Activated CD8-positive, alpha-beta T cell treated with anti-CD3 and anti-CD28 coated beads, Interleukin-2, amount 10 ng/mL, durations not matched to agents 7 days and 5 days (primary cell): ENCODE measurements at regions not wholly inside any gene's neighbourhood (a gene's known extent, or its start where the extent isn't known, plus 50 kb on each side); places are given as distances from the start of the nearest gene placed in this dataset.
"Not testable (repeated sequence)": the region's sequence is repeated elsewhere in the genome, so short reads cannot be mapped to it uniquely, and the experiment has no call there.

Experiments
- ATAC-seq: fragments of 150-1000 bp; cut with Tn5 transposase; one replicate; pipeline ENCODE4 v1.10.0; 2021; ENCODE audit warnings: moderate library complexity
- CTCF ChIA-PET: fragments of 350-600 bp; sonication (Branson Sonifier 250); formaldehyde crosslinking; loops from one replicate; lab custom pipeline; 2021; ENCODE audit warnings: antibody characterized with exemption; lab: Charles Lee
- POLR2A ChIA-PET: fragments of 350-600 bp; sonication (Branson Sonifier 250); formaldehyde crosslinking; loops from one replicate; lab custom pipeline; 2021; ENCODE audit warnings: antibody characterized with exemption; lab: Charles Lee
- DNase-seq: peaks from one replicate; pipeline ENCODE4 v3.0.0-alpha.2; 2020
- H3K27ac Mint-ChIP-seq: one replicate; pipeline ENCODE4 v1.8.0; 2021; ENCODE audit warnings: mild to moderate bottlenecking, mixed read lengths
- H3K27me3 Mint-ChIP-seq: one replicate; pipeline ENCODE4 v1.8.0; 2021; ENCODE audit warnings: low read depth, mixed read lengths
- H3K36me3 Mint-ChIP-seq: one replicate; pipeline ENCODE4 v1.8.0; 2021; ENCODE audit warnings: low read depth, mixed read lengths
- H3K4me1 Mint-ChIP-seq: one replicate; pipeline ENCODE4 v1.8.0; 2021; ENCODE audit warnings: low read depth, mixed read lengths
- H3K4me3 Mint-ChIP-seq: one replicate; pipeline ENCODE4 v1.8.0; 2021; ENCODE audit warnings: mild to moderate bottlenecking, mixed read lengths
- H3K9me3 Mint-ChIP-seq: one replicate; pipeline ENCODE4 v1.8.0; 2022; ENCODE audit warnings: mixed read lengths; ENCODE audit not compliant: insufficient read depth

DNA sequence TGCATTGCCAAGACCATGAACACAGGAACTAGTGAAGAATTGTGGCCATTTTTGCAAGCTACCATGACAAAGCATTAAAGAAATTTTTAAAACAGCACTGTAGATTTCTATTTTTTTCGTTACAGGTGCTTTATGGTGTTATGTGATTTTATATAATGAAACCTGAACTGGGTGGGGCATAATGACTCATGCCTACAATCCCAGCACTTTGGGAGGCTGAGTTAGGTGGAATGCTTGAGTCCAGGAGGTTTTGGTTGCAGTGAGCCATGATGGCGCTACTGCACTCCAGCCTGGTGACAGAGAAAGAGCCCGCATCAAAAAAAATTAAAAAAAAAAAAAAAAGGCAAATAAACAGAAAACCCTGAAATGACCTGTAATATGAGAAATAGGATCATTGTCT is 846.7 kb downstream of the EPHA3 start:
- no peaks in the 10 kb centered on the region for H3K36me3 Mint-ChIP-seq
- no peak overlapping the region for H3K4me3 Mint-ChIP-seq
- no peaks in the 10 kb centered on the region for H3K27me3 Mint-ChIP-seq
- H3K27ac Mint-ChIP-seq, result no peak overlapping the region
- peaks cover 19% of the 10 kb centered on the region for H3K9me3 Mint-ChIP-seq
- ChIA-PET POLR2A (no interaction called here), CTCF (no interaction called here)
- H3K4me1 Mint-ChIP-seq, result no peaks in the 10 kb centered on the region
- no peak for ATAC-seq
- DNase-seq, result no peak

DNA sequence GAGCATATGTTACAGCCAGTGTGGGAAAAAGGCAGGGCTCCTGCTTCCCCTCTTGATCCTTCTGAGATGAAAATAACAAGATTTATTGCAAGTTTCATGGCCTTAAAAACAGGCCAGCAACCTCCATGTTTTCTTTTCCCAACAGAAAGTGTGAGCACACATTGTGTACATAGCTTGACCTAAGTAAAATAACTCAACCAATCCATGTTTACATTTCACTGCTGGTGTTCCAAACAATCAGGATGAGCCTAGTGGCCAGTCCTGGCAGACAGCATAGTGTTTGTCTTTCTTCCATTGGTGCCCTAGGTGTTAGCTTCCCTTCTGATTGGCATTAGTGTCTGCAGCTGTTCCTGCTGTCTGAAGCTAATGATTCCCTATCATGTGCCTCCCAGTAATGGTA is 847.7 kb downstream of the EPHA3 start:
- H3K27me3 Mint-ChIP-seq, result no peaks in the 10 kb centered on the region
- no peaks in the 10 kb centered on the region for H3K4me1 Mint-ChIP-seq
- no peaks in the 10 kb centered on the region for H3K36me3 Mint-ChIP-seq
- POLR2A ChIA-PET, result no interaction called here
- H3K4me3 Mint-ChIP-seq, result no peak overlapping the region
- no peak overlapping the region for H3K27ac Mint-ChIP-seq
- peaks cover 19% of the 10 kb centered on the region for H3K9me3 Mint-ChIP-seq
- no peak for DNase-seq
- no peak for ATAC-seq
- CTCF ChIA-PET, result no interaction called here

DNA sequence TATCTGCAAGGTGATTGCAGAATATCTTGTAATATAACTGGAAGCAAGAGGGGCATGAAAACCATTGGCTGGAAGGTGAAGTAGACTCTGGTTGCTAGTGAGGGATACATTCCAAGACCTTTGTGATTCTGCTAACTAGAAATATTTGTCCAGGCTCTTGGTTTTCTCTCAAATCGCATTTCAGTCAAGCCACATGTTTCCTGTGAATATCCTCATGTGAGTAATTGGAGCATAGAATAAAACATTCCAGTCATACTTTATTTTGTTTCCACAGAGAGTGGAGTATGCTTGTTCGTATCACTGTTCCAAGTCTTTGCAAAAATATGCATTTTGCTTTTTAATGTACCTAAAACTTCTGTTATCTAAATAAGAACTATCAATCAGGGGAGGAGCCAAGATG is 850.0 kb downstream of the EPHA3 start:
- ChIA-PET POLR2A (no interaction called here), CTCF (no interaction called here)
- ATAC-seq, result no peak
- peaks cover 19% of the 10 kb centered on the region for H3K9me3 Mint-ChIP-seq
- H3K4me1 Mint-ChIP-seq, result no peaks in the 10 kb centered on the region
- H3K27ac Mint-ChIP-seq, result no peak overlapping the region
- H3K36me3 Mint-ChIP-seq, result no peaks in the 10 kb centered on the region
- DNase-seq, result no peak
- no peaks in the 10 kb centered on the region for H3K27me3 Mint-ChIP-seq
- H3K4me3 Mint-ChIP-seq, result no peak overlapping the region

DNA sequence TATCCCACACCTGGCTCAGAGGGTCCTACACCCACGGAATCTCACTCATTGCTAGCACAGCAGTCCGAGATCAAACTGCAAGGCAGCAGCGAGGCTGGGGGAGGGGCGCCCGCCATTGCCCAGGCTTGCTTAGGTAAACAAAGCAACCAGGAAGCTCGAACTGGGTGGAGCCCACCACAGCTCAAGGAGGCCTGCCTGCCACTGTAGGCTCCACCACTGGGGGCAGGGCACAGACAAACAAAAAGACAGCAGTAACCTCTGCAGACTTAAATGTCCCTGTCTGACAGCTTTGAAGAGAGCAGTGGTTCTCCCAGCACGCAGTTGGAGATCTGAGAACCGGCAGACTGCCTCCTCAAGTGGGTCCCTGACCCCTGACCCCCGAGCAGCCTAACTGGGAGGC is 850.7 kb downstream of the EPHA3 start:
- H3K27me3 Mint-ChIP-seq, DNase-seq, H3K36me3 Mint-ChIP-seq, POLR2A ChIA-PET, H3K4me3 Mint-ChIP-seq, H3K4me1 Mint-ChIP-seq, CTCF ChIA-PET, ATAC-seq, H3K27ac Mint-ChIP-seq: not testable (repeated sequence)
- H3K9me3 Mint-ChIP-seq, result peaks cover 19% of the 10 kb centered on the region

DNA sequence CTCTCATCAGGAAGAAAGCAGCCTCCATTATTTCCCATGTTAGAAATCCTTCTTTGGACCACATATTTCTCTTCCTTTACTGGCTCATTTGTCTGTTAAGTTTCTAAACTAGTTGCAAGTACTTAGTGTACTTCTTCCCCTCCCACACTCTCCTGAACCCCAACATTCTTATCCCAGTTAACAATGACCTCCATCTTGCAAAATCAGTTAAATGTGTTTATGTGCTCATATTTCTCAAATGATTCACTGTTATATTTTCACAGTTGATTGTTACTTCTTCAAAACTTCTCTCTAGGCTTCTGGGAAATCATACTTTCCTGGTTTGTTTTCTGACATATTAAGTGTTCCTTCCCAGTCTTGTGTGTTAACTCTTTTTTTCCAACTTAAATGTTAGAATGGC is 856.9 kb downstream of the EPHA3 start:
- H3K4me1 Mint-ChIP-seq, result no peaks in the 10 kb centered on the region
- DNase-seq (no peak), ATAC-seq (no peak)
- peaks cover 6% of the 10 kb centered on the region for H3K9me3 Mint-ChIP-seq
- H3K36me3 Mint-ChIP-seq, result no peaks in the 10 kb centered on the region
- H3K4me3 Mint-ChIP-seq, result no peak overlapping the region
- CTCF ChIA-PET, result no interaction called here
- H3K27ac Mint-ChIP-seq, result no peak overlapping the region
- POLR2A ChIA-PET, result no interaction called here
- H3K27me3 Mint-ChIP-seq, result no peaks in the 10 kb centered on the region

DNA sequence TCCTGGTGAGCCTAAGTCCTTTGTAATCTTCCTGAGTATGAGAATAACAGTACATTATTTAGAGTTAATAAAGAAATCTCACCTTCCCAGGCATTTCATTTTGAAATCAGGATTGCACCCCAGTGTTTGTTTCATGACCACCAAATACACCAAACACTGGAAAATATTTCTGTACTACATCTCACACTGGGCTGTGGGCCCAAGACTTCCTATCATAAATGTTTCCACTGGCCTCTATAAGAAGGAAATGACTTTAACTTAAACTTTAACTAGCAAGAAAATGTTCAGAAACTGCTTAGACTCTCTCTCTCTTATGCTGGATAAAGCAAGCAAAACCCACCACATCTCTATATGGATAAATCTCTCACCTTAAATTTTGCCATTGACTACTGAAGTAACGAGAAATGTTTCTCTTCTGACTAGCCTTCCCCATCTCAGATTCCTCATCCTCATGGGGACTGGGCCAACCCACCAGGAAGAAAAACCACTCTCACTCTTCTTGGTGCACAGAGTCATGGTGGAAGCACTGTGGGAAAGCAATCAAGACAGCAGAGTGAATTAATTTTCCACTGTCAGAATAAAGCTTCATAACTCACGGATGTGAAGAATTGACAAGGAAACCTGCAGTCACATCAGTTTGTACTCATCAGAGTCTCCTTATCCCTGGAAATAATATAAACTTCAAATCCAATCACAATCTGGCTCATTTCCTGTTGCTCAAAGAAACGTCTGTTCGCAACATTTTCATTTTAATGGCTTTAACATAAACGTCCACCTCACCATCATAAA is 859.6 kb downstream of the EPHA3 start:
- ChIA-PET POLR2A (no interaction called here), CTCF (no interaction called here)
- H3K27ac Mint-ChIP-seq, result no peak overlapping the region

DNA sequence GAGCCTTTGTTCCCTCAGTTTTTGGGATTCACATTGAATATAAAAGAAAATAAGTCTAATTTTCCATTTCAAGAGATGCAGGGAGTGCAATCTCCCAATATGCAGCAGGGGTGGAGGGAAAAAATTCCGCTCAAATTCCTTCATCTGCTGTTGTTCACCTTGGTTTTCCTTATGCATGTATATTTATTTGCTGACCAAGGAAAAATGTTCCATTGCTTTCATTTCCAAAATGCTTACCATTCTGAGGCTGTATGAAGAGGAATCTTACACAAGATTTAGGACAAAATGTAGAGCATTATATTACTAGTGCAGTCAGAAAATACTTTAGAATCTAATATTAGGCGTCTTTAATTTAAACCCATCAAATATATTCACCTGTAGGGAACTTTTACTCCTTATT is 863.9 kb downstream of the EPHA3 start:
- no peak for ATAC-seq
- Mint-ChIP-seq H3K27ac (no peak overlapping the region), H3K9me3 (peaks cover 14% of the 10 kb centered on the region), H3K27me3 (no peaks in the 10 kb centered on the region), H3K4me1 (no peaks in the 10 kb centered on the region), H3K36me3 (no peaks in the 10 kb centered on the region), H3K4me3 (no peak overlapping the region)
- no peak for DNase-seq
- ChIA-PET POLR2A (no interaction called here), CTCF (no interaction called here)

More for the DNA sequence above, 859.6 kb downstream of the EPHA3 start:
- no peaks in the 10 kb centered on the region for H3K36me3 Mint-ChIP-seq
- DNase-seq (no peak), ATAC-seq (no peak)
- H3K4me1 Mint-ChIP-seq, result no peaks in the 10 kb centered on the region
- no peak overlapping the region for H3K4me3 Mint-ChIP-seq
- peaks cover 21% of the 10 kb centered on the region for H3K9me3 Mint-ChIP-seq
- H3K27me3 Mint-ChIP-seq, result no peaks in the 10 kb centered on the region

DNA sequence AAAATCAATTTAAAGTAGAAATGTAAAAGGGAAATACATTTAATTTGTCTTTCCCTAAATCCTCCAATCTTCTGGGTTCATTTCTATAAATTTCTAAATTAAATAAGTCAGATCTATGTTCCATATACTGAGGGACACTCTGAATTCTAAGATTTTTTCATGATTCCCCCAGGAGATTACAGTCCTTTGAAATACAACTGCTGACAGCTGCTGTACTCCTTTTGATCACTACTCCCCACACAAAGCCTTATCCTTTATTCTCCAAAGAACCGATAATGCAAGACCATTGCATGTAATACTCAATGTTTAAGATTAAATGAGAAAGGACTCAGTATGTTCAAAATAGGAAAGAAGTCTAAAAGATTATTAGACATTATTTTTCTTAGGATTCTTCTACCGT is 865.7 kb downstream of the EPHA3 start:
- Mint-ChIP-seq H3K27me3 (no peaks in the 10 kb centered on the region), H3K36me3 (no peaks in the 10 kb centered on the region), H3K27ac (no peak overlapping the region), H3K4me1 (no peaks in the 10 kb centered on the region), H3K4me3 (no peak overlapping the region), H3K9me3 (peaks cover 14% of the 10 kb centered on the region)
- ChIA-PET POLR2A (no interaction called here), CTCF (no interaction called here)
- no peak for DNase-seq
- ATAC-seq, result no peak

DNA sequence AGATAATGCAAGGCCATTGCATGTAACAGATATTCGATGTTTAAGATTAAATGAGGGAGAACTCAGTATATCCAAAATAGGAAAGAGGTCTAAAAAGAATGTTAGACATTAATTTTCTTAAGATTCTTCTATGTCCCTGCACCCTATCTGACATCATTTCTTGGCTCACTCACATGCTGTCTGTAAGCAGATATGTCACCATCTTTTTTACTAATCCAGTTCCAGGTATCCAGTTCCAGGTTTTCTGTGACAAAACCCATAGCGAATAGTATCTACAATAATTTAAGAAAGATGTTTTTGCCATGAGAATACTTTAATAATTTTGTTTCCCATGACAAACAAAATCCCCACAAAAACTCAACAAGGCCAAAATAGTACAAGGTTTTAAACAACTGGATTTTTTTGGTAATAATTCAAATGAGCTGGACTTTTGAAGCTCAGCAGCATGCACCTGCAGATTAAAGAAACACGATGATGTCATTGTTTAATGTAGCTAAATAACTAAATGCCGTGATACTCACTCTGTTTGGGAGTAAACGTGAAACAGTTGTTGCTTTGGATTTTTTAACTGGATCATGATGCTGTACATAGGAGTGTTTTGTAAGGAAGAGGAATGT is 867.6 kb downstream of the EPHA3 start:
- H3K27me3 Mint-ChIP-seq, result no peaks in the 10 kb centered on the region
- ChIA-PET CTCF (no interaction called here), POLR2A (no interaction called here)
- ATAC-seq, result no peak
- H3K4me1 Mint-ChIP-seq, result no peaks in the 10 kb centered on the region
- H3K9me3 Mint-ChIP-seq, result peaks cover 11% of the 10 kb centered on the region
- DNase-seq, result no peak
- no peaks in the 10 kb centered on the region for H3K36me3 Mint-ChIP-seq
- H3K4me3 Mint-ChIP-seq, result no peak overlapping the region
- no peak overlapping the region for H3K27ac Mint-ChIP-seq

DNA sequence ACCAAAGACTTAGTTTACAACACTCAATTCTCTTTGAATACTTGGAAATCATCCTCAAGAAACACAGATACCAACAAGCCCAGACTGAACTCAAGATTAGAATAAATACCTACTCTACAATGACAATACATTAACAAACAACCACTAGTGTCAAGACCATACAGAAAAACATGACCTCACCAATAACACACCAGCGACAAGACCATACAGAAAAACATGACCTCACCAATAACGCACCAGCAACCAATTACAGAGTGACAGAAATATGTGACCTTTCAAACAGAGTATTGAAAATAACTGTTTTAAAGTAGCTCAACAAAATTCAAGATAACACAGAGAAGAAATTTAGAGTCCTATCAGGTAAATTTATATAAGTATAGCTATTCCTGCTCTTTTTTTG is 876.0 kb downstream of the EPHA3 start:
- Mint-ChIP-seq H3K27me3 (no peaks in the 10 kb centered on the region), H3K9me3 (peaks cover 36% of the 10 kb centered on the region), H3K4me1 (no peaks in the 10 kb centered on the region), H3K4me3 (no peak overlapping the region), H3K27ac (no peak overlapping the region), H3K36me3 (no peaks in the 10 kb centered on the region)
- DNase-seq (no peak), ATAC-seq (no peak)
- POLR2A ChIA-PET, result no interaction called here
- CTCF ChIA-PET, result no interaction called here

DNA sequence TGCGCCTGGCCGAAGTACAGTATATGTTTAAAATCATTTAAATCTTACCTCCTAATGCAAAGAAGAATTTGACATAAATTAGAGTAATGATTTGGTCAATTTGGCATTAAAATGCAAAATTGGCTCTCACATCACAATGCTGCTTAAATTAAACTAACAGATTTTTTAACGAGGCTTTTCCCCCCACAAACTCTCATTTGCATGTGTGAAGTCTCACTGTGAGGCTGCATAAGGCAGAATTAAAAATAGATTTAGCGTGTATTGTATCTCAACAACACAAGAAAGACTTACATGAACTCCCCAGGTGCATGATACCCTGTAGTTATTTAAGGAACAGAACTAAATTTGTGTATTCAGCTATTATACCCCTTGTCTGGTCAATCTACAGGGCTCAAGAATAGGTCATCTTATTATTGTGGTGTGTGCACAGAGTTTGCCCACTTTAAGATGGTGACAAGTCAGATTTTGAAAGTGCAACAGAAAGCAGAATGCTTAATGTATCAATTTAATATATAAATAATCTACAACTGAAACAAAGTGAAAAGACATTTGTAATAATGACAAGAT is 897.9 kb downstream of the EPHA3 start:
- ChIA-PET POLR2A (no interaction called here), CTCF (no interaction called here)
- Mint-ChIP-seq H3K4me3 (no peak overlapping the region), H3K27me3 (no peaks in the 10 kb centered on the region), H3K9me3 (peaks cover 25% of the 10 kb centered on the region), H3K36me3 (no peaks in the 10 kb centered on the region), H3K4me1 (no peaks in the 10 kb centered on the region), H3K27ac (no peak overlapping the region)
- no peak for ATAC-seq
- DNase-seq, result no peak

DNA sequence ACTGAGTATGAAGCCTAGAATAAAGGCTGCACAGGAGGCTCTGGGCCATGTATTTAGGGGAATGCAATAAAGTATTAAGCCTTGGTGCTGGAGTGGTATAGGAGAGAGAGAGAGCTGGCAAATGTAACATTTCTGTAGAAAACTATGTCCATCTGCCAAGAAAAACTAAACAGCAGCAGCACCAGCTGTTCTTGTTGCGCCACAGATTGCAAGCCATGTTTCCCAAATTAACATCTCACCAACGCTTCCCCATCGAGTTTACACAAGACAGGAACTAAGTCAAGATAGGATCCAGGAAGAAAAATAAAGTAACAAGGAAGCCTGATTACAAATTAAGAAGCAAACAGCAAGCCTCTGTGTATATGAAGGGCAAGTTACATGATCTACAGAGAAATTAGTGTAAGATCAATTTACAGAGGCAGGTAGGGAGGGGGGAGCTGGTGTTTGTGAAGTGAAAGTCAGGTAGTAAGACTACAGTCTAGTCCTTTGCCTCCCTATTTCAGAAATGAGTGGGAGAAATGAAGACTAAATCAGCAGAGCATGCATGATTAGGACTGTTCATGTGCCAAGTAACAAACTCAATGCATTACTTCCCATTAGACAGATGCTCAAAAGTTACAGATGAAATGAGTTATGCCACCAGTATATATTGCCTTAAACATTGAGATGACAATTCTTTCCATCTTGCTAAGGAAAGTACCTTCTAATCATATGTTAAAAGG is 900.5 kb downstream of the EPHA3 start:
- H3K4me3 Mint-ChIP-seq, result no peak overlapping the region
- ChIA-PET POLR2A (no interaction called here), CTCF (no interaction called here)
- H3K27ac Mint-ChIP-seq, result no peak overlapping the region
- no peaks in the 10 kb centered on the region for H3K36me3 Mint-ChIP-seq
- DNase-seq, result no peak
- no peaks in the 10 kb centered on the region for H3K27me3 Mint-ChIP-seq
- no peak for ATAC-seq
- H3K9me3 Mint-ChIP-seq, result peaks cover 24% of the 10 kb centered on the region
- no peaks in the 10 kb centered on the region for H3K4me1 Mint-ChIP-seq
